ENCODE measurements at regions not wholly inside any gene's neighbourhood (a gene's known extent, or its start where the extent isn't known, plus 50 kb on each side); places are given as distances from the start of the nearest gene placed in this dataset.

GRCh38 chr2:78281164-78281563 is 744.3 kb upstream of the REG3G start:
- TF ChIP-seq CTCF (IDR thresholded peaks at IDR 0.05; ENCODE audit: low read depth, low read length) (no peak), POLR2A (IDR thresholded peaks at IDR 0.05; ENCODE audit: extremely low read depth, insufficient read length) (no peak), MYC (IDR thresholded peaks at IDR 0.05; ENCODE audit: low read depth, low read length) (no peak), MAX (IDR thresholded peaks at IDR 0.05; ENCODE audit: low read depth, low read length) (no peak)

All from NB4 (cell line).